ENCODE measurements at regions not wholly inside any gene's neighbourhood (a gene's known extent, or its start where the extent isn't known, plus 50 kb on each side); places are given as distances from the start of the nearest gene placed in this dataset.

GRCh38 chr13:58059624-58060023 lies 428.1 kb downstream of the PCDH17 start:
- H3K56ac ChIP-seq (ENCODE audit: insufficient read length, low read depth, low read length), result no peak overlapping the region
- H3K27me3 ChIP-seq (ENCODE audit: insufficient read depth, low read length), result no peaks in the 10 kb centered on the region
- no peaks in the 10 kb centered on the region for H3K4me1 ChIP-seq (ENCODE audit: insufficient read depth, low read length)
- Mint-ChIP-seq H3K27me3 (ENCODE audit: low read depth) (no peaks in the 10 kb centered on the region), H3K4me3 (no peak overlapping the region), H3K9me3 (no peaks in the 10 kb centered on the region), H3K36me3 (ENCODE audit: insufficient read depth in 1 of 3, low read depth in 3 of 3) (no peaks in the 10 kb centered on the region), H3K27ac (no peak overlapping the region), H3K4me1 (no peaks in the 10 kb centered on the region)
- TF ChIP-seq CTCF (conservative IDR thresholded peaks at IDR 0.05), result no peak
- no peak overlapping the region for H3K4ac ChIP-seq (ENCODE audit: low read depth, low read length)
- no peak overlapping the region for H2BK12ac ChIP-seq (ENCODE audit: insufficient read length, low read depth, low read length)
- no peak overlapping the region for H3K9ac ChIP-seq (ENCODE audit: extremely low read depth, insufficient read length, low read length)
- H3K9me3 ChIP-seq (ENCODE audit: control insufficient read depth, low read depth, low read length), result no peaks in the 10 kb centered on the region
- H4K8ac ChIP-seq (replicated peaks; ENCODE audit: insufficient read length, low read depth, low read length), result no peak overlapping the region
- no peak overlapping the region for H2BK15ac ChIP-seq (ENCODE audit: low read depth, low read length)
- H4K91ac ChIP-seq (ENCODE audit: insufficient read length, low read depth, low read length), result no peak overlapping the region
- no peak overlapping the region for H3K27ac ChIP-seq (ENCODE audit: insufficient read length, low read depth, low read length)
- no peaks in the 10 kb centered on the region for H3K23me2 ChIP-seq (ENCODE audit: insufficient read length, low read depth, low read length, poor library complexity, severe bottlenecking)
- no peak overlapping the region for H3K4me2 ChIP-seq (ENCODE audit: insufficient read depth, insufficient read length, low read length)
- WGBS (ENCODE audit: extremely low coverage, insufficient read length, low lambda C conversion rate), result no CpG with 5 or more reads among the region's 1 CpG
- H2BK20ac ChIP-seq (ENCODE audit: low read depth, low read length, poor library complexity, severe bottlenecking), result no peak overlapping the region
- H3K23ac ChIP-seq (ENCODE audit: insufficient read length, low read depth, low read length), result no peak overlapping the region
- H3K14ac ChIP-seq (ENCODE audit: insufficient read depth, low read length), result no peak overlapping the region
- H2AK5ac ChIP-seq (ENCODE audit: insufficient read length, low read length), result no peak overlapping the region
- DNase-seq, result no peak
- no peaks in the 10 kb centered on the region for H4K20me1 ChIP-seq (ENCODE audit: control insufficient read depth, insufficient read depth, insufficient read length)
- no peaks in the 10 kb centered on the region for H3K79me2 ChIP-seq (ENCODE audit: insufficient read depth, low read length)
- no peak overlapping the region for H4K5ac ChIP-seq (ENCODE audit: insufficient read length, low read depth, low read length)
- H2BK120ac ChIP-seq (ENCODE audit: low read depth, low read length, poor library complexity, severe bottlenecking), result no peak overlapping the region
- H3K18ac ChIP-seq (ENCODE audit: insufficient read length, low read depth, low read length), result no peak overlapping the region
- H2AFZ ChIP-seq (ENCODE audit: low read length), result no peak overlapping the region
- H3K79me1 ChIP-seq (ENCODE audit: insufficient read depth, low read depth, low read length, poor library complexity, severe bottlenecking), result no peaks in the 10 kb centered on the region
- no peak overlapping the region for H2BK5ac ChIP-seq (ENCODE audit: insufficient read length, low read length)
- H3T11ph ChIP-seq (ENCODE audit: low read length), result no peak overlapping the region
